GM23338 (cell line): ENCODE measurements at regions not wholly inside any gene's neighbourhood (a gene's known extent, or its start where the extent isn't known, plus 50 kb on each side); places are given as distances from the start of the nearest gene placed in this dataset.
"Not testable (repeated sequence)": the region's sequence is repeated elsewhere in the genome, so short reads cannot be mapped to it uniquely, and the experiment has no call there.

Experiments
- ATAC-seq: fragments of 200-7000 bp; cut with Tn5 transposase; 3 replicates; pipeline ENCODE4 v1.9.1; 2020
- DNase-seq: peaks from one replicate; pipeline ENCODE4 v3.0.0-alpha.2; 2015; ENCODE audit warnings: low spot score
- H2AFZ ChIP-seq: fragments of 200-600 bp; sonication (generic); 2 replicates; pipeline ENCODE4 v1.8.0; 2016; ENCODE audit warnings: antibody characterized with exemption, mild to moderate bottlenecking, moderate library complexity
- H3F3A ChIP-seq: fragments of 200-600 bp; sonication (generic); replicated peaks from 2 replicates; pipeline ENCODE4 v1.8.0; 2017; ENCODE audit warnings: antibody characterized with exemption, mixed run types, low read depth
- H3K27ac ChIP-seq: fragments of 200-600 bp; sonication (generic); 2 replicates; pipeline ENCODE4 v1.6.1; 2016; ENCODE audit warnings: low read depth
- H3K27me3 ChIP-seq: fragments of 200-600 bp; sonication (generic); 2 replicates; pipeline ENCODE4 v1.8.0; 2016; ENCODE audit warnings: mild to moderate bottlenecking, mixed run types, moderate library complexity; ENCODE audit not compliant: insufficient read depth
- H3K36me3 ChIP-seq: fragments of 200-600 bp; sonication (generic); 2 replicates; pipeline ENCODE4 v1.8.0; 2016; ENCODE audit warnings: mild to moderate bottlenecking; ENCODE audit not compliant: insufficient read depth
- H3K4me1 ChIP-seq: fragments of 200-600 bp; sonication (generic); 2 replicates; pipeline ENCODE4 v1.8.0; 2016; ENCODE audit warnings: mild to moderate bottlenecking, moderate library complexity; ENCODE audit not compliant: insufficient read depth
- H3K4me2 ChIP-seq: fragments of 200-600 bp; sonication (generic); 2 replicates; pipeline ENCODE4 v1.7.1; 2017; ENCODE audit warnings: mixed run types
- H3K4me3 ChIP-seq: fragments of 200-600 bp; sonication (generic); 2 replicates; pipeline ENCODE4 v1.6.1; 2016; ENCODE audit warnings: mixed run types
- H3K79me2 ChIP-seq: fragments of 200-600 bp; sonication (generic); replicated peaks from 2 replicates; pipeline ENCODE4 v1.8.0; 2017; ENCODE audit warnings: mild to moderate bottlenecking; ENCODE audit not compliant: insufficient read depth
- H3K9me2 ChIP-seq: fragments of 200-600 bp; sonication (generic); 2 replicates; pipeline ENCODE4 v1.8.0; 2017; ENCODE audit not compliant: insufficient read depth
- H4K20me1 ChIP-seq: fragments of 200-600 bp; sonication (generic); replicated peaks from 2 replicates; pipeline ENCODE4 v1.8.0; 2017; ENCODE audit warnings: mild to moderate bottlenecking; ENCODE audit not compliant: insufficient read depth
- H3K27ac Mint-ChIP-seq: 2 replicates; pipeline ENCODE4 v1.8.0; 2020; ENCODE audit warnings: inconsistent platforms, mild to moderate bottlenecking, moderate library complexity, mixed read lengths
- H3K27me3 Mint-ChIP-seq: 3 replicates; pipeline ENCODE4 v1.8.0; 2022; ENCODE audit warnings: low read depth, mild to moderate bottlenecking, moderate library complexity, mixed read lengths, inconsistent platforms; ENCODE audit not compliant: insufficient read depth, poor library complexity
- H3K36me3 Mint-ChIP-seq: 3 replicates; pipeline ENCODE4 v1.8.0; 2021; ENCODE audit warnings: low read depth, mild to moderate bottlenecking, inconsistent platforms, moderate library complexity, mixed read lengths
- H3K4me1 Mint-ChIP-seq: 3 replicates; pipeline ENCODE4 v1.8.0; 2020; ENCODE audit warnings: mild to moderate bottlenecking, inconsistent platforms, mixed read lengths
- H3K4me3 Mint-ChIP-seq: 3 replicates; pipeline ENCODE4 v1.8.0; 2021; ENCODE audit warnings: moderate library complexity, mild to moderate bottlenecking, inconsistent platforms, mixed read lengths
- H3K9me3 Mint-ChIP-seq: 3 replicates; pipeline ENCODE4 v1.8.0; 2020; ENCODE audit warnings: moderate library complexity, mild to moderate bottlenecking, inconsistent platforms, mixed read lengths
- EZH2 ChIP-seq: fragments of 200-600 bp; sonication (generic); IDR thresholded peaks from one replicate; pipeline ENCODE4 v1.8.0; 2017; ENCODE audit warnings: antibody characterized with exemption, mild to moderate bottlenecking, low read depth; ENCODE audit not compliant: unreplicated experiment
- EZH2phosphoT487 ChIP-seq: fragments of 200-600 bp; sonication (generic); IDR thresholded peaks from one replicate; pipeline ENCODE4 v1.8.1; 2018; ENCODE audit warnings: antibody characterized with exemption; ENCODE audit not compliant: unreplicated experiment
- JUNB ChIP-seq: IDR thresholded peaks from one replicate; pipeline ENCODE4 v1.6.1; 2016; ENCODE audit warnings: antibody characterized with exemption; ENCODE audit not compliant: unreplicated experiment
- ZNF114 ChIP-seq: fragments of 250-450 bp; sonication (Bioruptor Pico); IDR thresholded peaks from 2 replicates; pipeline ENCODE4 v1.5.0; 2020; ENCODE audit warnings: mild to moderate bottlenecking, moderate library complexity
- TF ChIP-seq, protein P1 (sequence below): IDR thresholded peaks from one replicate; pipeline ENCODE4 v1.6.1; 2018; ENCODE audit warnings: antibody characterized with exemption; ENCODE audit not compliant: unreplicated experiment
- TF ChIP-seq, protein P2 (sequence below), 2 experiments: fragments of 200-600 bp in 1 of 2; sonication (generic) in 1 of 2; conservative IDR thresholded peaks; 2 replicates each; pipeline versions ENCODE4 v1.5.1 to v1.6.1; 2016 to 2017; ENCODE audit warnings: antibody characterized with exemption in 2 of 2, low read depth in 2 of 2, mild to moderate bottlenecking in 2 of 2, moderate library complexity in 1 of 2

DNA sequence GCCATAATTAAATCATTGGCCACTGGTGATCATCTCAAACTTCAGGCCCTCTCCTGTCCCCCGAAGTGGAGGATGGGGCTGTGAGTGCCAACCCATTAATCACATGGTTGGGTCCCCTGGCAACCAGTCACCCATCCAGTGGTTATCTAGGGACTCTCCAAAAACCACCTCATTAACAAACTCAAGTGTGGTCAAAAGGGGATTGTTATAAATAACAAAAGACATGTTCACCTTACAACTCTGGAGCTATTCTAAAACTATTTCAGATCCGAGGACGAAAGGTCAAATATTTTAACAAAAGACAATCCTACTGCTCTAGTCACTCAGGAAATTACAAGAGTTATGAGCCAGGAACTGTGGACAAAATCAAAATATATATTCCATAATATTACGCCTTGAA lies 60.0 kb upstream of the PRNP start (continued):
- TF ChIP-seq, protein P1, sequence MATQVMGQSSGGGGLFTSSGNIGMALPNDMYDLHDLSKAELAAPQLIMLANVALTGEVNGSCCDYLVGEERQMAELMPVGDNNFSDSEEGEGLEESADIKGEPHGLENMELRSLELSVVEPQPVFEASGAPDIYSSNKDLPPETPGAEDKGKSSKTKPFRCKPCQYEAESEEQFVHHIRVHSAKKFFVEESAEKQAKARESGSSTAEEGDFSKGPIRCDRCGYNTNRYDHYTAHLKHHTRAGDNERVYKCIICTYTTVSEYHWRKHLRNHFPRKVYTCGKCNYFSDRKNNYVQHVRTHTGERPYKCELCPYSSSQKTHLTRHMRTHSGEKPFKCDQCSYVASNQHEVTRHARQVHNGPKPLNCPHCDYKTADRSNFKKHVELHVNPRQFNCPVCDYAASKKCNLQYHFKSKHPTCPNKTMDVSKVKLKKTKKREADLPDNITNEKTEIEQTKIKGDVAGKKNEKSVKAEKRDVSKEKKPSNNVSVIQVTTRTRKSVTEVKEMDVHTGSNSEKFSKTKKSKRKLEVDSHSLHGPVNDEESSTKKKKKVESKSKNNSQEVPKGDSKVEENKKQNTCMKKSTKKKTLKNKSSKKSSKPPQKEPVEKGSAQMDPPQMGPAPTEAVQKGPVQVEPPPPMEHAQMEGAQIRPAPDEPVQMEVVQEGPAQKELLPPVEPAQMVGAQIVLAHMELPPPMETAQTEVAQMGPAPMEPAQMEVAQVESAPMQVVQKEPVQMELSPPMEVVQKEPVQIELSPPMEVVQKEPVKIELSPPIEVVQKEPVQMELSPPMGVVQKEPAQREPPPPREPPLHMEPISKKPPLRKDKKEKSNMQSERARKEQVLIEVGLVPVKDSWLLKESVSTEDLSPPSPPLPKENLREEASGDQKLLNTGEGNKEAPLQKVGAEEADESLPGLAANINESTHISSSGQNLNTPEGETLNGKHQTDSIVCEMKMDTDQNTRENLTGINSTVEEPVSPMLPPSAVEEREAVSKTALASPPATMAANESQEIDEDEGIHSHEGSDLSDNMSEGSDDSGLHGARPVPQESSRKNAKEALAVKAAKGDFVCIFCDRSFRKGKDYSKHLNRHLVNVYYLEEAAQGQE, result no peak

DNA sequence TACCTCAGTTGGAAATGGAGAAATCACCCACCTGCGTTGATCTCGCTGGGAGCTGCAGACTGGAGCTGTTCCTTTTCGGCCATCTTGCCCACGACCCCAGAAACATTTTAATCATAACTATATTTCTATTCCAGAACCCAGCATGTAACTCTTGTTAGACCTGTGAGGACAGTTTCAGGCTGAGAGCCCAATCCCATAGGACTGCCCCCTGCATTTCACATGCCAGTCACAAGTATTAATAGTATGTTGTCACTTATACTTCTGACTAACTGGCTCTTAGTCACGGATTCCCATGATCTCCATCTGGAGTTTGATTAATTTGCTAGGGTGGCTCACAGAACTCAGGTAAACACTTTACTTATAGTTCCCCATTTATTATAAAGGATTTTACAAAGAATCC lies 60.6 kb upstream of the PRNP start:
- Histone ChIP-seq H3K79me2 (no peaks in the 10 kb centered on the region), H3K9me2 (0 out of 2 replicates have a peak, but pooled peaks cover 7% of the 10 kb centered on the region), H3K4me1 (no peaks in the 10 kb centered on the region), H3K4me2 (no peak overlapping the region), H3K27ac (no peak overlapping the region), H3F3A (no peaks in the 10 kb centered on the region), H2AFZ (no peak overlapping the region), H3K36me3 (no peaks in the 10 kb centered on the region), H4K20me1 (no peaks in the 10 kb centered on the region), H3K27me3 (no peaks in the 10 kb centered on the region), H3K4me3 (no peak overlapping the region)
- DNase-seq (no peak), ATAC-seq (no peak)
- TF ChIP-seq ZNF114 (CRISPR knock-in tag) (no peak), EZH2 (no peak), JUNB (no peak), EZH2phosphoT487 (no peak)
- TF ChIP-seq, protein P2, sequence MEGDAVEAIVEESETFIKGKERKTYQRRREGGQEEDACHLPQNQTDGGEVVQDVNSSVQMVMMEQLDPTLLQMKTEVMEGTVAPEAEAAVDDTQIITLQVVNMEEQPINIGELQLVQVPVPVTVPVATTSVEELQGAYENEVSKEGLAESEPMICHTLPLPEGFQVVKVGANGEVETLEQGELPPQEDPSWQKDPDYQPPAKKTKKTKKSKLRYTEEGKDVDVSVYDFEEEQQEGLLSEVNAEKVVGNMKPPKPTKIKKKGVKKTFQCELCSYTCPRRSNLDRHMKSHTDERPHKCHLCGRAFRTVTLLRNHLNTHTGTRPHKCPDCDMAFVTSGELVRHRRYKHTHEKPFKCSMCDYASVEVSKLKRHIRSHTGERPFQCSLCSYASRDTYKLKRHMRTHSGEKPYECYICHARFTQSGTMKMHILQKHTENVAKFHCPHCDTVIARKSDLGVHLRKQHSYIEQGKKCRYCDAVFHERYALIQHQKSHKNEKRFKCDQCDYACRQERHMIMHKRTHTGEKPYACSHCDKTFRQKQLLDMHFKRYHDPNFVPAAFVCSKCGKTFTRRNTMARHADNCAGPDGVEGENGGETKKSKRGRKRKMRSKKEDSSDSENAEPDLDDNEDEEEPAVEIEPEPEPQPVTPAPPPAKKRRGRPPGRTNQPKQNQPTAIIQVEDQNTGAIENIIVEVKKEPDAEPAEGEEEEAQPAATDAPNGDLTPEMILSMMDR (conservative IDR thresholded peaks at IDR 0.05; ENCODE audit: low read depth in 2 of 2), result no peak
- TF ChIP-seq, protein P1, result no peak
- Mint-ChIP-seq H3K27ac (no peak overlapping the region), H3K4me1 (no peaks in the 10 kb centered on the region), H3K9me3 (peaks cover 38% of the 10 kb centered on the region), H3K36me3 (peaks cover 20% of the 10 kb centered on the region; the same call in 2 of the 3 replicates), H3K4me3 (no peak overlapping the region), H3K27me3 (peaks cover 3% of the 10 kb centered on the region)

DNA sequence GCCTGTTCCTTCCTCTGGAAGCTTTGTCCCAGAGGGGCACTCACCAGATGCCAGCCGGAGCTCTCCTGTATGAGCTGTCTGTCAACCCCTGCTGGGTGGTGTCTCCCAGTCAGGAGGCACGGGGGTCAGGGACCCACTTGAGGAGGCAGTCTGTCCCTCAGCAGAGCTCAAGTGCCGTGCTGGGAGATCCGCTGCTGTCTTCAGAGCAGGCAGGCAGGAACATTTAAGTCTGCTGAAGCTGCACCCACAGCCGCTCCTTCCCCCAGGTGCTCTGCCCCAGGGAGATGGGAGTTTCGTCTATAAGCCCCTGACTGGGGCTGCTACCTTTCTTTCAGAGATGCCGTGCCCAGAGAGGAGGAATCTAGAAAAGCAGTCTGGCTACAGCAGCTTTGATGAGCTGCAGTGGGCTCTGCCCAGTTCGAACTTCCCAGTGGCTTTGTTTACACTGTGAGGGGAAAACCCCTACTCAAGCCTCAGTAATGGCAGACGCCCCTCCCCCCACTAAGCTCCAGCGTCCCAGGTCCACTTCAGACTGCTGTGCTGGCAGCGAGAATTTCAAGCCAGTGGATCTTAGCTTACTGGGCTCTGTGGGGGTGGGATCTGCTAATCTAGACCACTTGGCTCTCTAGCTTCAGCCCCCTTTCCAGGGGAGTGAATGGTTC lies 61.5 kb upstream of the PRNP start:
- ATAC-seq, H3K27ac Mint-ChIP-seq, H3K27me3 Mint-ChIP-seq, H3K4me3 ChIP-seq, H3K27ac ChIP-seq, H3K4me2 ChIP-seq, H3K27me3 ChIP-seq, H3K4me3 Mint-ChIP-seq, H3K79me2 ChIP-seq, H3K4me1 ChIP-seq, H3K4me1 Mint-ChIP-seq, H3K9me2 ChIP-seq, H2AFZ ChIP-seq, DNase-seq, H4K20me1 ChIP-seq, H3K36me3 ChIP-seq, H3F3A ChIP-seq: not testable (repeated sequence)
- Mint-ChIP-seq H3K9me3 (peaks cover 38% of the 10 kb centered on the region), H3K36me3 (peaks cover 20% of the 10 kb centered on the region; the same call in 2 of the 3 replicates)

DNA sequence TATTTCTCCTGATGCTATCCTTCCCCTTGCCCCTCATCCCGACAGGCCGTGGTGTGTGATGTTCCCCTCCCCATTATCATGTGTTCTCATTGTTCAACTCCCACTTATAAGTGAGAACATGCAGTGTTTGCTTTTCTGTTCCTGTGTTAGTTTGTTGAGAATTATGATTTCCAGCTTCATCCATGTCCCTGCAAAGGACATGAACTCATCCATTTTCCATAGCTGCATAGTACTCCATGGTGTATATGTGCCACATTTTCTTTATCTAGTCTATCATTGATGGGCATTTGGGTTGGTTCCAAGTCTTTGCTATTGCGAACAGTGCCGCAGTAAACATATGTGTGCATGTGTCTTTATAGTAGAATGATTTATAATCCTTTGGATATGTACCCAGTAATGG lies 67.1 kb upstream of the PRNP start:
- H3K27ac ChIP-seq, H2AFZ ChIP-seq, H3K79me2 ChIP-seq, ATAC-seq, H3K4me1 ChIP-seq, H3K4me1 Mint-ChIP-seq, H3K9me2 ChIP-seq, H3K27ac Mint-ChIP-seq, H3K36me3 ChIP-seq, H3K4me2 ChIP-seq, H3K4me3 ChIP-seq, H3K27me3 Mint-ChIP-seq, H3K27me3 ChIP-seq, DNase-seq, H3K36me3 Mint-ChIP-seq, H4K20me1 ChIP-seq, H3F3A ChIP-seq, H3K4me3 Mint-ChIP-seq: not testable (repeated sequence)
- H3K9me3 Mint-ChIP-seq, result peaks cover 10% of the 10 kb centered on the region
